Bronchial epithelial cell (primary cell): ENCODE measurements at regions not wholly inside any gene's neighbourhood (a gene's known extent, or its start where the extent isn't known, plus 50 kb on each side); places are given as distances from the start of the nearest gene placed in this dataset.

Experiments
- DNase-seq: peaks from one replicate; pipeline ENCODE4 v3.0.0-alpha.2; 2010; ENCODE audit warnings: low read depth
- FAIRE-seq: peaks from 2 replicates; lab custom pipeline; 2011; peaks lifted over from hg19 to GRCh38; lab: Jason Lieb, UNC
- H3K27me3 ChIP-seq: 2 replicates; pipeline ENCODE4 v1.5.1; 2011; ENCODE audit warnings: low read length; ENCODE audit not compliant: control insufficient read depth, insufficient read depth
- H3K36me3 ChIP-seq: 2 replicates; pipeline ENCODE4 v1.5.1; 2011; ENCODE audit warnings: low read length; ENCODE audit not compliant: control insufficient read depth, insufficient read depth
- H3K4me3 ChIP-seq: 2 replicates; pipeline ENCODE4 v1.5.1; 2011; ENCODE audit warnings: mild to moderate bottlenecking, low read depth, low read length, control low read depth
- TF ChIP-seq, protein P1 (sequence below): IDR thresholded peaks from 2 replicates; pipeline ENCODE4 v1.5.1; 2011; ENCODE audit warnings: mild to moderate bottlenecking, moderate library complexity, low read length, control low read depth, inconsistent platforms; ENCODE audit not compliant: insufficient read depth, severe bottlenecking

DNA sequence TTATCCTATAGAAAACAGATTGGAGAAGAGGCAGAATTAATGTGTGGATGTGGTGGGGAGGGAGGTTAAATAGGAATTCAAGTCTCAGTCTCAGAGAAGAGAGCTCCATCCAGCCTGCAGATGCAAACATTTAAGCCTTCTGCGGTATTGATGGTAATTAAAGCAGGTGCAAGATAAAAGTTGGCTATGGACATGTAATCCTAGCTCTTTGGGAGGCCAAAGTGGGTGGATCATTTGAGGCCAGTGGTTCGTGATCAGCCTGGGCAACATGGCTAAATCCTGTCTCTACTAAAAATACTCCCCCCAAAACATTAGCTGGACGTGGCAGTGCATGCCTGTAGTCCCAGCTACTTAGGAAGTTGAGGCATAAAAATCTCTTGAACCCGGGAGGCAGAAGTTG is 332.7 kb downstream of the PABPC4L start:
- no peaks in the 10 kb centered on the region for H3K36me3 ChIP-seq
- FAIRE-seq (no peak), DNase-seq (no peak)
- H3K27me3 ChIP-seq, result no peaks in the 10 kb centered on the region
- TF ChIP-seq, protein P1, sequence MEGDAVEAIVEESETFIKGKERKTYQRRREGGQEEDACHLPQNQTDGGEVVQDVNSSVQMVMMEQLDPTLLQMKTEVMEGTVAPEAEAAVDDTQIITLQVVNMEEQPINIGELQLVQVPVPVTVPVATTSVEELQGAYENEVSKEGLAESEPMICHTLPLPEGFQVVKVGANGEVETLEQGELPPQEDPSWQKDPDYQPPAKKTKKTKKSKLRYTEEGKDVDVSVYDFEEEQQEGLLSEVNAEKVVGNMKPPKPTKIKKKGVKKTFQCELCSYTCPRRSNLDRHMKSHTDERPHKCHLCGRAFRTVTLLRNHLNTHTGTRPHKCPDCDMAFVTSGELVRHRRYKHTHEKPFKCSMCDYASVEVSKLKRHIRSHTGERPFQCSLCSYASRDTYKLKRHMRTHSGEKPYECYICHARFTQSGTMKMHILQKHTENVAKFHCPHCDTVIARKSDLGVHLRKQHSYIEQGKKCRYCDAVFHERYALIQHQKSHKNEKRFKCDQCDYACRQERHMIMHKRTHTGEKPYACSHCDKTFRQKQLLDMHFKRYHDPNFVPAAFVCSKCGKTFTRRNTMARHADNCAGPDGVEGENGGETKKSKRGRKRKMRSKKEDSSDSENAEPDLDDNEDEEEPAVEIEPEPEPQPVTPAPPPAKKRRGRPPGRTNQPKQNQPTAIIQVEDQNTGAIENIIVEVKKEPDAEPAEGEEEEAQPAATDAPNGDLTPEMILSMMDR, result no peak
- no peak overlapping the region for H3K4me3 ChIP-seq

DNA sequence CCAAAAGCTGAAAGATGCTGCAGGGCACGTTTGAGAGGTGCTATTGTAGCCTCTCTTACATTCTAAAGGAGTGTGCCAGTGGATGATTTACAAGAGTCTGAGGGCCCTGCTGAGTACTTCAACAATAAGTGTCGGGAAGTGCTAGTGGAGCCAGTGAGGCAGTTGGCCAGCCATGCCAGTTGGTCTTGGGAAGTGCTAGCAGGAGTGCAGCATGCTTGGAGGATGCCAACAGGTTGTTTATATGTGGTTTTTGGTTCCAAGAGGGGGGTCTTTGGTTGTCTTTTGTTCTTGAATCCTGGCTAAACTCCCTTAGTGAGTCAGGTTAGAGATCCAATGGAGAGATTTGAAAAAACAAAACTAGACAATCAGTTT is 335.3 kb downstream of the PABPC4L start:
- no peaks in the 10 kb centered on the region for H3K27me3 ChIP-seq
- no peak overlapping the region for H3K4me3 ChIP-seq
- TF ChIP-seq, protein P1, result no peak
- FAIRE-seq, result no peak
- DNase-seq, result no peak
- H3K36me3 ChIP-seq, result no peaks in the 10 kb centered on the region

DNA sequence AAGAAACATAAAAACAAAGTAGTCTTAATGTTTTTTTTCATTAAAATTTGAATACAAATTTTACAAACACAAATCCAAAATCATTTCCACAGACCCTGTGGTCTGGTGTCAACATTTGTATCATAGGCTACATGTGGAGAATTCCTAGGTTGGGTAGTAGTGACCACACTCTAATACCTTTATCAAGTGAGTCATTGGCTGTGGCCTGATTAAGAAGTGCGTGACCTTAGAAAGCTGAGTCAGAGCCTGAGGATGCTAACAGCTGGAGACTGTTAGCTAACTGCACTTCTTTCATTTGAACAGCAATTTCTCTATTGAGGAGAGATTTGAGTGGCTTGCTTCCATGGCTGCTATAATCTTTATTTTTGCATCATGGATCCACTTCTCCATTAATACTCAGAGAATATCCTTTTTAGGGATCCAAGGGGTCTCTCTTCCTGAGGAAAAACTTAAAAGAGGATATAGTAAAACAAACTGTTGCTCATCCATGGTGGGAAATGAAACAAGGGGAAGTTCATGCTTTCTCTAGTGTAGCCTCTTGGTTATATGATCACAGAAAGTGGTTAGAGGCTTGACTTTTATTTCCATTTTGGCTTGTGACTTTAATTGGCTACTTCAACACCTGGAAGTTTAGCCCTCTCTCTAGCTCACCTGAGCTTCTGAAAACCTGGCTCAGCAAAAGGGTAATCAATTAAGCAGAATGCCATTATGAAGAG is 335.8 kb downstream of the PABPC4L start:
- Histone ChIP-seq H3K4me3 (no peak overlapping the region), H3K27me3 (no peaks in the 10 kb centered on the region), H3K36me3 (no peaks in the 10 kb centered on the region)
- FAIRE-seq (no peak), DNase-seq (peak; percentile 76)
- TF ChIP-seq, protein P1, result no peak

DNA sequence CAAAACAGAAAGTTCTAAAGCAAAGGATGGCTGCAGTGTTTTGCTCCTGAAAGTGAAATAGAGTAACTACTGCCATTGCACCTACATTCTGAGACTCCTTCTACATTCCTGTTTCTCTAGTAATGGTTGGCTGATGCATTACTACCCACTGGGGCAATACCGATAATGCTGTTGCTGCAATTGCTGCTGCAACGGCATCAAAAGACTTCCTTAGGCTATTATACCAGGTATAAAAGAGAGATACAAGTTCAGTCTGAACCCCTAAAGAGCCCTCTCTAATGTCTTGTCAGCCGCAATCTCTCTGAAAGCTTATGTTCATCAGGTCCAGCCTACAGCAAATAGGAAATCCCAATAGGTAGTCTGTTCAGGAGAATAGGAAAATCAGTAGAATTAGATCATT is 338.4 kb downstream of the PABPC4L start:
- TF ChIP-seq, protein P1, result no peak
- Histone ChIP-seq H3K36me3 (no peaks in the 10 kb centered on the region), H3K27me3 (no peaks in the 10 kb centered on the region), H3K4me3 (no peak overlapping the region)
- DNase-seq (no peak), FAIRE-seq (no peak)

DNA sequence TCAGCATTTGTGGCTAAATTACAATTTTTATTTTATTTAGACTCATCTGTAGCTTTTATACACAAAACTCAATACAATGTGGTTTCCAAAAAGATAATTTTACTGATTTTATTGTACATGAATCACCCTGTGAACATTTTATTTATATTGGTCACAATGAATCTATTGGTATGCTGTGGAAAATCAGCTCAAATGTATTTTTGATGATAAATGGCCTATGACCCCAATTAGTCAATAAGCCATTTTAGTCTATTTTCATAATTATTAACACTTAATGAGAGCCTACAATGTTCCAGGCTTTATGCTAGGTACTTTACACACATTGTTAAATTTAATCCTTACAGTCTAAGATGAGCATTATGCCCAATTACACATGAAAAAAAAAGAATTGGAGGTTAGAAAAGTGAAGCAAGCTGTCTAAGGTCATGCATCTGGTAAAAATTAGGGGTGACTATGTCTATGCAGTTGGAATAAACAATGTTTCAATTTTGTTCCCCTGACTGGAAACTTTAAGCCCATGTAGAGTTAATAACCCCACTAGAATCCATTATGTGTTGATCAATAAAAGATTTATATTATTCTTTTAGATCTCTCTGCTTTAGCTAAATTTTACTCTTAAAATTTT is 344.7 kb downstream of the PABPC4L start:
- DNase-seq (no peak), FAIRE-seq (no peak)
- Histone ChIP-seq H3K36me3 (no peaks in the 10 kb centered on the region), H3K4me3 (no peak overlapping the region), H3K27me3 (no peaks in the 10 kb centered on the region)
- TF ChIP-seq, protein P1, result no peak
